ENCODE measurements at regions not wholly inside any gene's neighbourhood (a gene's known extent, or its start where the extent isn't known, plus 50 kb on each side); places are given as distances from the start of the nearest gene placed in this dataset.

GRCh38 chr3:75001330-75001729 lies 386.9 kb upstream of the CNTN3 start:
- peak in 2 of 4 experiments; percentile 27 to 41 for TF ChIP-seq CTCF (IDR thresholded peaks at IDR 0.05)
- no peak for TF ChIP-seq POLR2A (IDR thresholded peaks at IDR 0.05)

Measured in prostate gland (tissue), 2 donors.